IgD-negative memory B cell (primary cell): ENCODE measurements at regions not wholly inside any gene's neighbourhood (a gene's known extent, or its start where the extent isn't known, plus 50 kb on each side); places are given as distances from the start of the nearest gene placed in this dataset.

Source experiments
- H3K27ac Mint-ChIP-seq, 3 donors: one replicate each; pipeline ENCODE4 v1.8.0; 2020 to 2022; ENCODE audit warnings: mild to moderate bottlenecking in 3 of 3, mixed read lengths in 3 of 3, moderate library complexity in 1 of 3
- H3K27me3 Mint-ChIP-seq: one replicate; pipeline ENCODE4 v1.8.0; 2021; ENCODE audit warnings: mixed read lengths
- H3K36me3 Mint-ChIP-seq: one replicate; pipeline ENCODE4 v1.8.0; 2020; ENCODE audit warnings: mild to moderate bottlenecking, mixed read lengths
- H3K4me1 Mint-ChIP-seq, 3 donors: one replicate each; pipeline ENCODE4 v1.8.0; 2020 to 2022; ENCODE audit warnings: mixed read lengths in 3 of 3, mild to moderate bottlenecking in 1 of 3
- H3K4me3 Mint-ChIP-seq, 4 donors: one replicate each; pipeline ENCODE4 v1.8.0; 2020 to 2022; ENCODE audit warnings: mild to moderate bottlenecking in 4 of 4, mixed read lengths in 4 of 4, moderate library complexity in 3 of 4
- H3K9me3 Mint-ChIP-seq, 3 donors: one replicate each; pipeline ENCODE4 v1.8.0; 2020 to 2021; ENCODE audit warnings: mixed read lengths in 3 of 3, mild to moderate bottlenecking in 1 of 3

GRCh38 chr10:2476218-2476811 lies 591.0 kb upstream of the PFKP start:
- Mint-ChIP-seq H3K4me3 (no peak overlapping the region), H3K27me3 (peaks cover 4% of the 10 kb centered on the region)

GRCh38 chr10:2475711-2476217 lies 591.6 kb upstream of the PFKP start:
- Mint-ChIP-seq H3K9me3 (peaks cover 3 to 11% (median 8%) of the 10 kb centered on the region in 3 donors), H3K4me1 (peaks cover 0 to 3% (median 2%) of the 10 kb centered on the region in 3 donors), H3K4me3 (no peak overlapping the region), H3K27ac (no peak overlapping the region), H3K27me3 (peaks cover 4% of the 10 kb centered on the region), H3K36me3 (no peaks in the 10 kb centered on the region)

More at GRCh38 chr10:2476218-2476811, 591.0 kb upstream of the PFKP start:
- Mint-ChIP-seq H3K27ac (no peak overlapping the region), H3K4me1 (peaks cover 0 to 3% (median 2%) of the 10 kb centered on the region in 3 donors), H3K9me3 (peaks cover 5 to 12% (median 12%) of the 10 kb centered on the region in 3 donors), H3K36me3 (no peaks in the 10 kb centered on the region)

- no peak overlapping the region for H3K27ac Mint-ChIP-seq
- no peaks in the 10 kb centered on the region for H3K36me3 Mint-ChIP-seq
- H3K4me1 Mint-ChIP-seq, result peaks cover 0 to 3% (median 2%) of the 10 kb centered on the region in 3 donors
- peaks cover 3 to 11% (median 7%) of the 10 kb centered on the region in 3 donors for H3K9me3 Mint-ChIP-seq
- H3K27me3 Mint-ChIP-seq, result no peaks in the 10 kb centered on the region
- H3K4me3 Mint-ChIP-seq, result no peak overlapping the region
These were observed 595.5 kb upstream of the PFKP start for GRCh38 chr10:2471811-2472210.

GRCh38 chr10:2469802-2470201 lies 597.5 kb upstream of the PFKP start:
- H3K27me3 Mint-ChIP-seq, result no peaks in the 10 kb centered on the region
- H3K27ac Mint-ChIP-seq, result no peak overlapping the region
- no peak overlapping the region for H3K4me3 Mint-ChIP-seq

GRCh38 chr10:2464483-2464882 lies 602.9 kb upstream of the PFKP start:
- Mint-ChIP-seq H3K4me3 (no peak overlapping the region), H3K36me3 (no peaks in the 10 kb centered on the region)

More at GRCh38 chr10:2469802-2470201, 597.5 kb upstream of the PFKP start:
- Mint-ChIP-seq H3K4me1 (peaks cover 0 to 2% (median 0%) of the 10 kb centered on the region in 3 donors), H3K36me3 (no peaks in the 10 kb centered on the region), H3K9me3 (peaks cover 11 to 16% (median 11%) of the 10 kb centered on the region in 3 donors)

GRCh38 chr10:2463316-2463715 lies 604.0 kb upstream of the PFKP start:
- no peaks in the 10 kb centered on the region for H3K27me3 Mint-ChIP-seq

More at GRCh38 chr10:2464483-2464882, 602.9 kb upstream of the PFKP start:
- Mint-ChIP-seq H3K27me3 (no peaks in the 10 kb centered on the region), H3K9me3 (peaks cover 4 to 20% (median 5%) of the 10 kb centered on the region in 3 donors), H3K4me1 (no peaks in the 10 kb centered on the region), H3K27ac (no peak overlapping the region)

GRCh38 chr10:2462581-2462980 lies 604.8 kb upstream of the PFKP start:
- Mint-ChIP-seq H3K4me3 (no peak overlapping the region), H3K36me3 (no peaks in the 10 kb centered on the region), H3K27ac (no peak overlapping the region), H3K4me1 (no peaks in the 10 kb centered on the region), H3K27me3 (no peaks in the 10 kb centered on the region), H3K9me3 (peaks cover 4 to 22% (median 5%) of the 10 kb centered on the region in 3 donors)

More at GRCh38 chr10:2463316-2463715, 604.0 kb upstream of the PFKP start:
- Mint-ChIP-seq H3K9me3 (peaks cover 4 to 20% (median 5%) of the 10 kb centered on the region in 3 donors), H3K4me3 (no peak overlapping the region), H3K36me3 (no peaks in the 10 kb centered on the region), H3K27ac (no peak overlapping the region), H3K4me1 (no peaks in the 10 kb centered on the region)

- Mint-ChIP-seq H3K9me3 (peaks cover 2 to 19% (median 5%) of the 10 kb centered on the region in 3 donors), H3K4me3 (no peak overlapping the region), H3K4me1 (no peaks in the 10 kb centered on the region), H3K27ac (no peak overlapping the region), H3K36me3 (no peaks in the 10 kb centered on the region), H3K27me3 (no peaks in the 10 kb centered on the region)
These were observed 606.5 kb upstream of the PFKP start for GRCh38 chr10:2460812-2461211.

- Mint-ChIP-seq H3K36me3 (no peaks in the 10 kb centered on the region), H3K4me3 (no peak overlapping the region), H3K4me1 (no peaks in the 10 kb centered on the region), H3K9me3 (peaks cover 0 to 10% (median 2%) of the 10 kb centered on the region in 3 donors), H3K27ac (no peak overlapping the region), H3K27me3 (no peaks in the 10 kb centered on the region)
These were observed 607.6 kb upstream of the PFKP start for GRCh38 chr10:2459713-2460112.

- peaks cover 0 to 10% (median 2%) of the 10 kb centered on the region in 3 donors for H3K9me3 Mint-ChIP-seq
- H3K36me3 Mint-ChIP-seq, result no peaks in the 10 kb centered on the region
- no peak overlapping the region for H3K4me3 Mint-ChIP-seq
- H3K4me1 Mint-ChIP-seq, result no peaks in the 10 kb centered on the region
- H3K27ac Mint-ChIP-seq, result no peak overlapping the region
- no peaks in the 10 kb centered on the region for H3K27me3 Mint-ChIP-seq
These were observed 610.5 kb upstream of the PFKP start for GRCh38 chr10:2456834-2457233.

GRCh38 chr10:2445370-2445769 lies 622.0 kb upstream of the PFKP start:
- no peak overlapping the region for H3K4me3 Mint-ChIP-seq
- H3K36me3 Mint-ChIP-seq, result peaks cover 4% of the 10 kb centered on the region

GRCh38 chr10:2439983-2440382 lies 627.4 kb upstream of the PFKP start:
- no peak overlapping the region for H3K4me3 Mint-ChIP-seq
- peaks cover 4% of the 10 kb centered on the region for H3K36me3 Mint-ChIP-seq
- no peaks in the 10 kb centered on the region for H3K4me1 Mint-ChIP-seq
- H3K27me3 Mint-ChIP-seq, result no peaks in the 10 kb centered on the region
- H3K27ac Mint-ChIP-seq, result no peak overlapping the region
- peaks cover under 1 to 9% (median 6%) of the 10 kb centered on the region in 3 donors for H3K9me3 Mint-ChIP-seq

More at GRCh38 chr10:2445370-2445769, 622.0 kb upstream of the PFKP start:
- H3K27ac Mint-ChIP-seq, result no peak overlapping the region
- H3K9me3 Mint-ChIP-seq, result no peaks in the 10 kb centered on the region
- no peaks in the 10 kb centered on the region for H3K4me1 Mint-ChIP-seq
- H3K27me3 Mint-ChIP-seq, result peaks cover 2% of the 10 kb centered on the region

GRCh38 chr10:2439000-2439399 lies 628.3 kb upstream of the PFKP start:
- Mint-ChIP-seq H3K9me3 (peaks cover 2 to 12% (median 9%) of the 10 kb centered on the region in 3 donors), H3K4me3 (no peak overlapping the region), H3K27me3 (no peaks in the 10 kb centered on the region), H3K4me1 (no peaks in the 10 kb centered on the region), H3K36me3 (peaks cover 7% of the 10 kb centered on the region), H3K27ac (no peak overlapping the region)

- H3K36me3 Mint-ChIP-seq, result peaks cover 5% of the 10 kb centered on the region
- H3K27ac Mint-ChIP-seq, result no peak overlapping the region
These were observed 629.0 kb upstream of the PFKP start for GRCh38 chr10:2438248-2438939.

GRCh38 chr10:2436933-2437332 lies 630.4 kb upstream of the PFKP start:
- Mint-ChIP-seq H3K36me3 (peaks cover 4% of the 10 kb centered on the region), H3K4me3 (no peak overlapping the region), H3K27me3 (no peaks in the 10 kb centered on the region), H3K27ac (no peak overlapping the region), H3K4me1 (no peaks in the 10 kb centered on the region), H3K9me3 (peaks cover 2 to 12% (median 9%) of the 10 kb centered on the region in 3 donors)

More at GRCh38 chr10:2438248-2438939, 629.0 kb upstream of the PFKP start:
- Mint-ChIP-seq H3K4me3 (no peak overlapping the region), H3K4me1 (no peaks in the 10 kb centered on the region), H3K9me3 (peaks cover 2 to 12% (median 9%) of the 10 kb centered on the region in 3 donors), H3K27me3 (no peaks in the 10 kb centered on the region)
